GM18505 (cell line): ENCODE measurements at regions not wholly inside any gene's neighbourhood (a gene's known extent, or its start where the extent isn't known, plus 50 kb on each side); places are given as distances from the start of the nearest gene placed in this dataset.

Experiments
- ATAC-seq: cut with Tn5 transposase; IDR thresholded peaks from one replicate; pipeline ENCODE4 v1.9.1; 2021; ENCODE audit not compliant: unreplicated experiment
- POLR2A ChIP-seq: IDR thresholded peaks from 4 replicates; pipeline ENCODE4 v1.6.1; 2011; ENCODE audit warnings: borderline replicate concordance; ENCODE audit not compliant: insufficient read depth, insufficient read length; ENCODE audit errors: extremely low read depth

DNA sequence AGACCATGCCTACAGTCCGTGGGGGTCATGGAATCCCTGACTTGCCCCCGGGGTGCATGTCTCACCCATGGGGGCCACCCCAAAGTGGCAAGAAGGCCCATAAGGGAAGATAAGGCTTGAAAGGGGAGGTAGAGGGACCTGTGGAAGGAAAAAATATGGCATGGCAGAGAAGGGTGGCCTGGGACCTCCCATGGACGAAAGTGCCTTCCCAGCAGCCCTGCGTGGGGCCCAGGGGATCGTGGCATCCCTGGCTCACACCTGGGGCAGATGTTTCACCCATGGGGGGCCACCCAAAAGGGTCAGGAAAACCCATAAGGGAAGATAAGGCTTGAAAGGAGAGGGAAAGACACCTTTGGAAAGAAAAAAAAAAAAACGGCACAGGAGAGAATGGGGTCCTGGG lies 264.6 kb downstream of the ALG10 start:
- ATAC-seq = no peak
- no peak for TF ChIP-seq POLR2A

DNA sequence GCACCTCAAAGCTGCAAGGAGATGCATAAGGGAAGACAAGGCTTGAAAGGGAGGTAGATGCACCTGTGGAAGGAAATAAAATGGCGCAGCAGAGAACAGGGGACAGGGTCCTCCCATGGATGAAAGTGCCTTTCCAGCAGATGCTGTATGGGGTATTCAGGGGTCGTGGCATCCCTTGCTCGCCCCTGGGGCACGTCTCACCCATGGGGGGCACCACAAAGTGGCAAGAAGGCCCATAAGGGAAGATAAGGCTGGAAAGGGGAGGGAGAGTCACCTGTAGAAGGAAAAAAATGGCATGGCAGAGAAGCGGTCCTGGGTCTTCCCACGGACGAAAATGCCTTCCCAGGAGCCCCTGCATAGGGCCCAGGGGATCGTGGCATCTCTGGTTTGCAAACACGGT lies 265.1 kb downstream of the ALG10 start:
- no peak for TF ChIP-seq POLR2A
- no peak for ATAC-seq

DNA sequence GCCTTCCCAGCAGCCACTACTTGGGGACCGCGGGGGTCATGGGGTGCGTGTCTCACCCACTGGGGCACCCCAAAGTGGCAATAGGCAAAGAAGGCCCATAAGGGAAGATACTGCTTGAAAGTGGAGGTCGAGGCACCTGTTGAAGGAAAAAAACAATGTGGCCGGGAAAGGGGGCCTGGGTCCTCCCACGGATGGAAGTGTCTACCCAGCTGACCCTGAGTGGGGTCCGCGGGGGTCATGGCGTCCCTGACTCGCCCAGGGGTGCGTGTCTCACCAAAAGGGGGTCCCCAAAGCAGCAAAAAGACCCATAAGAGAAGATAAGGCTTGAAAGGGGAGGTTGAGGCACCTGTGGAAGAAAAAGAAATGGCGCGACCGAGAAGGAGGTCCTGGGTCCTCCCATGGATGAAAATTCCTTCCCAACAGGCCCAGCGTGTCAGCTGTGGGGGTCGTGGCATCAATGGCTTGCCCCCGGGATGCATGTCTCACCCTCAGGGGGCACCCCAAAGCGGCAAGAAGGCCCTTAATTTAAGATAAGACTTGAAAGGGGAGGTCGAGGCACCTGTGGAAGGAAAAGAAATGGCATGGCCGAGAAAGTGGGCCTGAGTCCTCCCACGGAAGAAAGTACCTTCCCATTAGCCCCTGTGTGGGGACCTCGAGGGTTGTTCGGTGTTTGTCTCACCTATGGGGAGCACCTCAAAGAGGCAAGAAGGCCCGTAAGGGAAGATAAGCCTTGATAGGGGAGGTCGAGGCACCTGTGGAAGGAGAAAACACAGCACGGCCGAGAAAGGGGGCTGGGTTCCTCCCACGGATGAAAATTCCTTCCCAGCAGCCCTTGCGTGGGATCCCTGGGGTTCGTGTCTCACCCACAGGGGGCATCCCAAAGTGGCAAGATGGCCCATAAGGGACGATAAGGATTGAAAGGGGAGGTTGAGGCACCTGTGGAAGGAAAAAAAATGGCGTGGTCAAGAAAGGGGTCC lies 266.0 kb downstream of the ALG10 start:
- no peak for ATAC-seq
- no peak for TF ChIP-seq POLR2A

- ATAC-seq = no peak
- TF ChIP-seq POLR2A = no peak
Observed at GRCh38 chr12:34288963-34289345, 266.7 kb downstream of the ALG10 start.

DNA sequence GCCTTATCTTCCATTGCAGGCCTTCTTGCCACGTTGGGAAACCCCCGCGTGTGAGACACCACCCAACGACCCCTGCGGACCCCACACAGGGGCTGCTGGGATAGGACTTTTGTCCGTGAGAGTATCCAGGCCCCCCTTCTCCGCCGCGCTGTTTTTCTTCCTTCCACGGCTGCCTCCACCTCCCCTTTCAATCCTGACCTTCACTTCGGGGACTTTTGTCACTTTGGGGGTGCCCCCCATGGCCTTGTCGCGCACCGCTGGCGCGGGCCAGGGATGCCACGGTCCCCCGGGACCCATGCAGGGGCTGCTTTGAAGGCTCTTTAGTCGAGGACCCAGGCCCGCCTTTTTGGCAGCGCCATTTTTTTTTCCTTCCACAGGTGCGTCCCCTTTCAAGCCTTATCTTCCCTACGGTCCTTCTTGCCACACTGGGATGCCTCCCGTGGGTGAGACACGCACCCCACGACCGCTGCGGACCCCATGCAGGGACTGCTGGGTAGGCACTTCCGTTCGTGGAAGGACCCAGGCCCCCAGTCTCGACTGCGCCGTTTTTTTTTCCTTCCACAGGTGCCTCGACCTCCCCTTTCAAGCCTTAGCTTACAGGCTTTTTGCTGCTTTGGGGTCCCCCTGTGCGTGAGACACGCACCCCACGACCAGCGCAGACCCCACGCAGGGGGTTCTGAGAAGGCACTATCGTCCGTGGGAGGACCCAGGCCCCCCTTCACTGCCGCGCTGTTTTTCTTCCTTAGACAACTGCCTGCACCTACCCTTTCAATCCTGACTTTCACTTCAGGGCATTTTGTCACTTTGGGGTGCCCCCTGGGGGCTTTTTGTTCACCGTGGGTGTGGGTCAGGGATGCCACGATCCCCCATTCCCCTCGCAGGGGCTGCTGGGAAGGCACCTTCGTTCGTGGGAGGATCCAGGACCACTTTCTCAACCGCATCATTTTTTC lies 267.4 kb downstream of the ALG10 start:
- no peak for ATAC-seq
- no peak for TF ChIP-seq POLR2A

- ATAC-seq = no peak
- no peak for TF ChIP-seq POLR2A
Observed at GRCh38 chr12:34290381-34290995, 268.2 kb downstream of the ALG10 start.

- TF ChIP-seq POLR2A = no peak
- ATAC-seq = no peak
Observed at GRCh38 chr12:34291001-34291400, 268.7 kb downstream of the ALG10 start.

- no peak for ATAC-seq
Observed at GRCh38 chr12:34291426-34291901, 269.2 kb downstream of the ALG10 start.

GRCh38 chr12:34292736-34293625 lies 270.7 kb downstream of the ALG10 start:
- no peak for ATAC-seq
- TF ChIP-seq POLR2A = no peak

More at GRCh38 chr12:34291426-34291901, 269.2 kb downstream of the ALG10 start:
- no peak for TF ChIP-seq POLR2A

DNA sequence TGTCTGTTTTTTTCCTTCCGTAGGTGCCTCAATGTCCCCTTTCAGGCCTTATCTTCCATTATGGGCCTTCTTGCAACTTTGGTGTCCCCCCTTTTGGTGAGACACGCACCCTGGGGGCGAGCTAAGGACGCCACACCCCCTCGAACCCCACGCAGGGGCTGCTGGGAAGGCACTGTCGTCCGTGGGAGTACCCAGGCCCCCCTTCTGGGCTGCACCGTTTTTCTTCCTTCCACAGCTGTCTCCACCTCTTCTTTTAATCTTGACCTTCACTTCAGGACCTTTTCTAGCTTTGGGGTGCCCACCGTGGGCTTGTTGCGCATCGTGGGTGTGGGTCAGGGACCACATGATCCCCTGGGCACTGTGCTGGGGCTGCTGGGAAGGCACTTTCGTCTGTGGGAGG lies 271.8 kb downstream of the ALG10 start:
- no peak for ATAC-seq
- TF ChIP-seq POLR2A = no peak

- no peak for TF ChIP-seq POLR2A
- ATAC-seq = no peak
Observed at GRCh38 chr12:34294671-34295365, 272.5 kb downstream of the ALG10 start.

DNA sequence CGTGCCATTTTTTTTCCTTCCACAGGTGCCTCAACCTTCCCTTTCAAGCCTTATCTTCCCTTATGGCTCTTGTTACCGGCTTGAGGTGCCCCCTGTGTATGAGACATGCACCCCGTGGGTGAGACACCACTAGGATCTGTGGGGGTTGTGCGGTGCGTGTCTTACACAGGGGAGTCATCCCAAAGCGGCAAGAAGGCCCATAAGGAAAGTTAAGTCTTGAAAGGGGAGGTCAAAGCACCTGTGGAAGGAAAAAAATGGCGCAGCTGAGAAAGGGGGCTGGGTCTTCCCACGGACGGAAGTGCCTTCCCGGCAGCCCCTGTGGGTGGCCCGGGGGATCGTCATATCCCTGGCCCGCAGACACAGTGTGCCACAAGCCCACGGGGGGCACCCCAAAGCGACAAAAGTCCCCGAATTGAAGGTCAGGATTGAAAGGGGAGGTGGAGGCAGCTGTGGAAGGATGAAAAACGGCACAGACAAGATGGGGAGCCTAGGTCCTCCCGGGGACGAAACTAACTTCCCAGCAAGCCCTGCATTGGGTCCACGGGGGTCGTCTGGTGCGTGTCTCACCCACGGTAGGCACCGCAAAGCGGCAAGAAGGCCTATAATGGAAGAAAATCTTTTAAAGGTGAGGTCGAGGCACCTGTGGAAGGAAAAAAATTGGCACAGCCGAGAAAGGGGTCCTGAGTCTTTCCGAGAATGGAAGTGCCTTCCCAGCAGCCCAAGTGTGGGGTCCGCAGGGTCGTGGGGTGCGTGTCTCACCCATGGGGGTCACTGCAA lies 273.3 kb downstream of the ALG10 start:
- ATAC-seq = no peak
- TF ChIP-seq POLR2A = no peak
